ENCODE measurements at regions not wholly inside any gene's neighbourhood (a gene's known extent, or its start where the extent isn't known, plus 50 kb on each side); places are given as distances from the start of the nearest gene placed in this dataset.

DNA sequence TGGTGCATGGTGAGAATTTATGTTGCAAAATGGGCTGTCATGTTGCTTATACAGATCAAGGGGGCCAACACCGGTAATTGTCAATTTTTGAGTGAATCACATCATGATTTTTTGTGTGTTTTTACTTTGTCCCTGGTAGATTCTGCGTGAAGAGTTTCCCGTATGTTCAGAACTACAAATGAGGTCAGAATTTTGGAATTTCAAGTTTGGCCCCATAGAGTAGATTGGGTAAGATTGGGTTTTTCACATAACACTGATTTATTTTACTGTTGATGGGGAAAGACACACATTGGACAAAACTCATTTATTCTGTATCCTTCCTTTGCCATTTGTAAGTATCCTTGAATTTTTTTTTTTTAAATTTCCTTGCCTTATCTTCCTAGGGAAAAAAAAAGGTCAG is 158.5 kb upstream of the MXRA5 start:
- TF ChIP-seq EZH2 (IDR thresholded peaks at IDR 0.05; ENCODE audit: borderline replicate concordance, insufficient read depth, low read depth, low read length, poor library complexity, severe bottlenecking) = no peak
- TF ChIP-seq, protein P1, sequence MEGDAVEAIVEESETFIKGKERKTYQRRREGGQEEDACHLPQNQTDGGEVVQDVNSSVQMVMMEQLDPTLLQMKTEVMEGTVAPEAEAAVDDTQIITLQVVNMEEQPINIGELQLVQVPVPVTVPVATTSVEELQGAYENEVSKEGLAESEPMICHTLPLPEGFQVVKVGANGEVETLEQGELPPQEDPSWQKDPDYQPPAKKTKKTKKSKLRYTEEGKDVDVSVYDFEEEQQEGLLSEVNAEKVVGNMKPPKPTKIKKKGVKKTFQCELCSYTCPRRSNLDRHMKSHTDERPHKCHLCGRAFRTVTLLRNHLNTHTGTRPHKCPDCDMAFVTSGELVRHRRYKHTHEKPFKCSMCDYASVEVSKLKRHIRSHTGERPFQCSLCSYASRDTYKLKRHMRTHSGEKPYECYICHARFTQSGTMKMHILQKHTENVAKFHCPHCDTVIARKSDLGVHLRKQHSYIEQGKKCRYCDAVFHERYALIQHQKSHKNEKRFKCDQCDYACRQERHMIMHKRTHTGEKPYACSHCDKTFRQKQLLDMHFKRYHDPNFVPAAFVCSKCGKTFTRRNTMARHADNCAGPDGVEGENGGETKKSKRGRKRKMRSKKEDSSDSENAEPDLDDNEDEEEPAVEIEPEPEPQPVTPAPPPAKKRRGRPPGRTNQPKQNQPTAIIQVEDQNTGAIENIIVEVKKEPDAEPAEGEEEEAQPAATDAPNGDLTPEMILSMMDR (IDR thresholded peaks at IDR 0.05) = no peak
